ENCODE measurements at regions not wholly inside any gene's neighbourhood (a gene's known extent, or its start where the extent isn't known, plus 50 kb on each side); places are given as distances from the start of the nearest gene placed in this dataset.

DNA sequence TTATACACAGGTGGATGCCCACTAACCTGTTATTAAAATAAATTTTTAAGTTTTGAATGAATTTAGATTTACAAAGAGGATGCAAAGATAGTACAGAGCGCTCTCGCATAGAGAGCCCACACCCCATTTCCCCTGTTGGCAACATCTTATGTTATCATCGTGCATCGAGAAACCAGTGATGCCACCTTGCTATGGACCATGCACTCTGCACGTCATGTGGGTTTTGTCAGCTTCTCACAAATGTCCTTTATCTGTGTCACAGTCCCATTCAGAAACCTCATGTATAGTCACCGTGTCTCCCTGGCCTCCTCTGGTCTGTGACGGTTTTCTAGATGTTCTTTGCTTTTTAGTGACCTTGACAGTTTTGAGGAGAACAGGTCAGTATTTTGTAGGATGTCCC lies 60.0 kb downstream of the ING1 start:
- H3K27me3 ChIP-seq (replicated peaks; ENCODE audit: insufficient read depth, low read length) = no peaks in the 10 kb centered on the region
- TF ChIP-seq, protein P1, sequence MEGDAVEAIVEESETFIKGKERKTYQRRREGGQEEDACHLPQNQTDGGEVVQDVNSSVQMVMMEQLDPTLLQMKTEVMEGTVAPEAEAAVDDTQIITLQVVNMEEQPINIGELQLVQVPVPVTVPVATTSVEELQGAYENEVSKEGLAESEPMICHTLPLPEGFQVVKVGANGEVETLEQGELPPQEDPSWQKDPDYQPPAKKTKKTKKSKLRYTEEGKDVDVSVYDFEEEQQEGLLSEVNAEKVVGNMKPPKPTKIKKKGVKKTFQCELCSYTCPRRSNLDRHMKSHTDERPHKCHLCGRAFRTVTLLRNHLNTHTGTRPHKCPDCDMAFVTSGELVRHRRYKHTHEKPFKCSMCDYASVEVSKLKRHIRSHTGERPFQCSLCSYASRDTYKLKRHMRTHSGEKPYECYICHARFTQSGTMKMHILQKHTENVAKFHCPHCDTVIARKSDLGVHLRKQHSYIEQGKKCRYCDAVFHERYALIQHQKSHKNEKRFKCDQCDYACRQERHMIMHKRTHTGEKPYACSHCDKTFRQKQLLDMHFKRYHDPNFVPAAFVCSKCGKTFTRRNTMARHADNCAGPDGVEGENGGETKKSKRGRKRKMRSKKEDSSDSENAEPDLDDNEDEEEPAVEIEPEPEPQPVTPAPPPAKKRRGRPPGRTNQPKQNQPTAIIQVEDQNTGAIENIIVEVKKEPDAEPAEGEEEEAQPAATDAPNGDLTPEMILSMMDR (IDR thresholded peaks at IDR 0.05; ENCODE audit: low read length) = no peak
- TF ChIP-seq EZH2phosphoT487 (IDR thresholded peaks at IDR 0.05; ENCODE audit: low read length) (no peak), EZH2 (optimal IDR thresholded peaks at IDR 0.05; ENCODE audit: low read depth, low read length) (no peak)
- no peaks in the 10 kb centered on the region for H3K9me3 ChIP-seq (replicated peaks; ENCODE audit: insufficient read depth, low read length)
- H3K79me2 ChIP-seq (ENCODE audit: low read length) = no peaks in the 10 kb centered on the region
- H4K20me1 ChIP-seq (ENCODE audit: insufficient read depth, low read length) = no peaks in the 10 kb centered on the region
- no peak overlapping the region for H3K4me2 ChIP-seq (ENCODE audit: low read depth, low read length)
- H3K9ac ChIP-seq (ENCODE audit: low read length) = no peak overlapping the region
- no peaks in the 10 kb centered on the region for H3K36me3 ChIP-seq (replicated peaks; ENCODE audit: insufficient read depth, low read length)
- no peak overlapping the region for H2AFZ ChIP-seq (ENCODE audit: low read length)
- no peaks in the 10 kb centered on the region for H3K9me2 ChIP-seq (replicated peaks; ENCODE audit: insufficient read depth, low read length)
- DNase-seq = no peak
- no peak overlapping the region for H3K4me3 ChIP-seq (ENCODE audit: low read length)
- no peaks in the 10 kb centered on the region for H3K4me1 ChIP-seq (ENCODE audit: low read length)
- no peaks in the 10 kb centered on the region for H3F3A ChIP-seq (ENCODE audit: insufficient read depth, low read length)
- no peak overlapping the region for H3K27ac ChIP-seq (ENCODE audit: low read length)

DNA sequence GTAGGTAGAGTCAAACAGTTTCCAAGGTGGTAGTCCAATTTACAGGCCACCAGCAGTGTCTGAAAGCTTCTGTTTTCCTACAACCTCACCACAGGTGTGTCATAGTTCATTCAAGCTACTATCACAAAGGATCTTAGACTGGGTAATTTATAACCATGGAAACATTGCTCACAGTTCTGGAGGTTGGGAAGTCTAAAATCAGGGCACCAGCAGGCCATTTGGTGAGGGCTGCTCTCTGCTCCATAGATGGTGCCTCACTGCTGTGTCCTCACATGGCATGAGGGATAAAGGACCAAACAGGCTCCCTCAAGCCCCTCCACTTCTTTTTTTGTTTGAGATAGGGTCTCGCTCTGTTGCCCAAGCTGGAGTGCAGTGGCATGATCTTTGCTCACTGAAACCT lies 60.6 kb downstream of the ING1 start:
- Histone ChIP-seq H2AFZ (ENCODE audit: low read length) (no peak overlapping the region), H3K9me2 (replicated peaks; ENCODE audit: insufficient read depth, low read length) (no peaks in the 10 kb centered on the region), H3K27me3 (replicated peaks; ENCODE audit: insufficient read depth, low read length) (no peaks in the 10 kb centered on the region), H3K27ac (ENCODE audit: low read length) (no peak overlapping the region), H3K9me3 (replicated peaks; ENCODE audit: insufficient read depth, low read length) (no peaks in the 10 kb centered on the region), H3K36me3 (replicated peaks; ENCODE audit: insufficient read depth, low read length) (no peaks in the 10 kb centered on the region), H3K9ac (ENCODE audit: low read length) (no peak overlapping the region), H3K4me2 (ENCODE audit: low read depth, low read length) (no peak overlapping the region), H3F3A (ENCODE audit: insufficient read depth, low read length) (no peaks in the 10 kb centered on the region), H4K20me1 (ENCODE audit: insufficient read depth, low read length) (no peaks in the 10 kb centered on the region), H3K4me3 (ENCODE audit: low read length) (no peak overlapping the region), H3K79me2 (ENCODE audit: low read length) (no peaks in the 10 kb centered on the region), H3K4me1 (ENCODE audit: low read length) (no peaks in the 10 kb centered on the region)
- DNase-seq = no peak
- no peak for TF ChIP-seq EZH2 (optimal IDR thresholded peaks at IDR 0.05; ENCODE audit: low read depth, low read length)
- TF ChIP-seq, protein P1 (IDR thresholded peaks at IDR 0.05; ENCODE audit: low read length) = no peak
- TF ChIP-seq EZH2phosphoT487 (IDR thresholded peaks at IDR 0.05; ENCODE audit: low read length) = no peak

DNA sequence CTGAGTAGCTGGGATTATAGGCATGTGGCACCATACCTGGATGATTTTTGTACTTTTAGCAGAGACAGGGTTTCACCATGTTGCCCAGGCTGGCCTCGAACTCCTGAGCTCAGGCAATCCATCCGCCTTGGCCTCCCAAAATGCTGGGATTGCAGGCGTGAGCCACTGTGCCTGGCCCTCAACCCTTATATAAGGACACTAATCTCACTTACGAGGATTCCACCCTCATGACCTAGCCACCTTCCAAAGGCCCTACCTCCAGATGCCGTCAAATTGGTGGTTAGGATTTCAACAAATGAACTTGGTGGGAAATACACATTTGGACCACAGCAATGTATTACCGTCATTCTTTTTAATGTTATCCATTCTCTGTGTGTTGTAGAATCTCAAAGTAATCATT lies 61.0 kb downstream of the ING1 start:
- no peaks in the 10 kb centered on the region for H3K27me3 ChIP-seq (replicated peaks; ENCODE audit: insufficient read depth, low read length)
- H2AFZ ChIP-seq (ENCODE audit: low read length) = no peak overlapping the region
- H3K79me2 ChIP-seq (ENCODE audit: low read length) = no peaks in the 10 kb centered on the region
- H3K9me3 ChIP-seq (replicated peaks; ENCODE audit: insufficient read depth, low read length) = no peaks in the 10 kb centered on the region
- no peaks in the 10 kb centered on the region for H3K4me1 ChIP-seq (ENCODE audit: low read length)
- no peaks in the 10 kb centered on the region for H3K9me2 ChIP-seq (replicated peaks; ENCODE audit: insufficient read depth, low read length)
- H3K36me3 ChIP-seq (replicated peaks; ENCODE audit: insufficient read depth, low read length) = no peaks in the 10 kb centered on the region
- no peak overlapping the region for H3K4me3 ChIP-seq (ENCODE audit: low read length)
- H3K9ac ChIP-seq (ENCODE audit: low read length) = no peak overlapping the region
- no peaks in the 10 kb centered on the region for H4K20me1 ChIP-seq (ENCODE audit: insufficient read depth, low read length)
- no peak for TF ChIP-seq EZH2phosphoT487 (IDR thresholded peaks at IDR 0.05; ENCODE audit: low read length)
- TF ChIP-seq, protein P1 (IDR thresholded peaks at IDR 0.05; ENCODE audit: low read length) = no peak
- TF ChIP-seq EZH2 (optimal IDR thresholded peaks at IDR 0.05; ENCODE audit: low read depth, low read length) = no peak
- no peak overlapping the region for H3K4me2 ChIP-seq (ENCODE audit: low read depth, low read length)
- H3F3A ChIP-seq (ENCODE audit: insufficient read depth, low read length) = no peaks in the 10 kb centered on the region
- H3K27ac ChIP-seq (ENCODE audit: low read length) = no peak overlapping the region
- DNase-seq = no peak

All from MM.1S (cell line).